ENCODE measurements at regions not wholly inside any gene's neighbourhood (a gene's known extent, or its start where the extent isn't known, plus 50 kb on each side); places are given as distances from the start of the nearest gene placed in this dataset.

DNA sequence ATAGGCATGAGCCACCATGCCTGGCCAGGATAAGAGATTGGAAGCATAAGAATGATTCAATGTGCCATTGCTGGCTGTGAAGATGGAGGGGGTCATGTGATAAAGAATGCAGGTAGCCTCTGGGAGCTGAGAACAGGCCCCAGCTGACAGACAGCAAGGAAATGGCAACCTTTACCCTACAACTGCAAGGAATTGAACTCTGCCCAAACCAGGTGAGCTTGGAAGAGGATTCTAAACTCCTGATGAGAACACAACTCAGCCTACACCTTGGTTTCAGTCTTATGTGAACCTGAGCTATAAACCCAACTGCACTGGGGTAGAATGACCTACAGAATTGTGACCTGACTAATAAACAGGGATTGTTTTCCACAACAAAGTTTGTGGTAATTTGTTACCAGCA lies 82.0 kb upstream of the AKIRIN2 start:
- Mint-ChIP-seq H3K4me3 (no peak overlapping the region), H3K27me3 (no peaks in the 10 kb centered on the region), H3K4me1 (no peaks in the 10 kb centered on the region), H3K27ac (no peak overlapping the region), H3K9me3 (no peaks in the 10 kb centered on the region), H3K36me3 (ENCODE audit: low read depth) (no peaks in the 10 kb centered on the region)
- ATAC-seq (ENCODE audit: low read depth) (no peak), DNase-seq (no peak)
- TF ChIP-seq, protein P1, sequence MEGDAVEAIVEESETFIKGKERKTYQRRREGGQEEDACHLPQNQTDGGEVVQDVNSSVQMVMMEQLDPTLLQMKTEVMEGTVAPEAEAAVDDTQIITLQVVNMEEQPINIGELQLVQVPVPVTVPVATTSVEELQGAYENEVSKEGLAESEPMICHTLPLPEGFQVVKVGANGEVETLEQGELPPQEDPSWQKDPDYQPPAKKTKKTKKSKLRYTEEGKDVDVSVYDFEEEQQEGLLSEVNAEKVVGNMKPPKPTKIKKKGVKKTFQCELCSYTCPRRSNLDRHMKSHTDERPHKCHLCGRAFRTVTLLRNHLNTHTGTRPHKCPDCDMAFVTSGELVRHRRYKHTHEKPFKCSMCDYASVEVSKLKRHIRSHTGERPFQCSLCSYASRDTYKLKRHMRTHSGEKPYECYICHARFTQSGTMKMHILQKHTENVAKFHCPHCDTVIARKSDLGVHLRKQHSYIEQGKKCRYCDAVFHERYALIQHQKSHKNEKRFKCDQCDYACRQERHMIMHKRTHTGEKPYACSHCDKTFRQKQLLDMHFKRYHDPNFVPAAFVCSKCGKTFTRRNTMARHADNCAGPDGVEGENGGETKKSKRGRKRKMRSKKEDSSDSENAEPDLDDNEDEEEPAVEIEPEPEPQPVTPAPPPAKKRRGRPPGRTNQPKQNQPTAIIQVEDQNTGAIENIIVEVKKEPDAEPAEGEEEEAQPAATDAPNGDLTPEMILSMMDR (IDR thresholded peaks at IDR 0.05): no peak
- ChIA-PET POLR2A (interaction anchor here (0.7 to 1.1 kb wide), 2 partner anchors 25 to 123 kb away, joined by 4 to 5 read pairs; no protein-coding TSS in a partner anchor), CTCF (no interaction called here)
- intact Hi-C loops (cut with micrococcal nuclease): no loop called here

DNA sequence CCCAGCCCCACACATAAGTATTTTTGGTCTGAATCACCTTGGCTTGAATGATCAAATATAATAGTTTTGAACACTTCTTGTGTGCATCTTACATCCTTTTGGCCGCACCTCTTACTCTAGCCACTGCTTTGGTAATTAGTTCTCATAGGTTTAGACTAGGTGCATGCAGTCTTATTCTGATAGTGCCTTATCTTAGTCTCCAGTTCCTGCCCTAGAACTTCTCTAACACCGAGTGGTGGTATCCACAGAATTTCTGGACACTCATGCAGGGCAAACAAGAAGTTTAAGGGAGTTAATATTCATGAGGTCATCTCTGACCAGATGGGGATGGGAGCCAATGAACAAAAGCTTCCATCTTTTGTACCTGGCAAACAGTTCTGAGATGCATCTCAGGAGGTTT lies 77.5 kb upstream of the AKIRIN2 start:
- intact Hi-C loops (cut with micrococcal nuclease): no loop called here
- no peaks in the 10 kb centered on the region for H3K9me3 Mint-ChIP-seq
- ChIA-PET CTCF (no interaction called here), POLR2A (no interaction called here)
- H3K36me3 Mint-ChIP-seq (ENCODE audit: low read depth): no peaks in the 10 kb centered on the region
- TF ChIP-seq, protein P1 (IDR thresholded peaks at IDR 0.05): no peak
- no peak for DNase-seq
- ATAC-seq (ENCODE audit: low read depth): no peak
- H3K4me3 Mint-ChIP-seq: no peak overlapping the region
- no peak overlapping the region for H3K27ac Mint-ChIP-seq
- no peaks in the 10 kb centered on the region for H3K27me3 Mint-ChIP-seq
- H3K4me1 Mint-ChIP-seq: no peaks in the 10 kb centered on the region

DNA sequence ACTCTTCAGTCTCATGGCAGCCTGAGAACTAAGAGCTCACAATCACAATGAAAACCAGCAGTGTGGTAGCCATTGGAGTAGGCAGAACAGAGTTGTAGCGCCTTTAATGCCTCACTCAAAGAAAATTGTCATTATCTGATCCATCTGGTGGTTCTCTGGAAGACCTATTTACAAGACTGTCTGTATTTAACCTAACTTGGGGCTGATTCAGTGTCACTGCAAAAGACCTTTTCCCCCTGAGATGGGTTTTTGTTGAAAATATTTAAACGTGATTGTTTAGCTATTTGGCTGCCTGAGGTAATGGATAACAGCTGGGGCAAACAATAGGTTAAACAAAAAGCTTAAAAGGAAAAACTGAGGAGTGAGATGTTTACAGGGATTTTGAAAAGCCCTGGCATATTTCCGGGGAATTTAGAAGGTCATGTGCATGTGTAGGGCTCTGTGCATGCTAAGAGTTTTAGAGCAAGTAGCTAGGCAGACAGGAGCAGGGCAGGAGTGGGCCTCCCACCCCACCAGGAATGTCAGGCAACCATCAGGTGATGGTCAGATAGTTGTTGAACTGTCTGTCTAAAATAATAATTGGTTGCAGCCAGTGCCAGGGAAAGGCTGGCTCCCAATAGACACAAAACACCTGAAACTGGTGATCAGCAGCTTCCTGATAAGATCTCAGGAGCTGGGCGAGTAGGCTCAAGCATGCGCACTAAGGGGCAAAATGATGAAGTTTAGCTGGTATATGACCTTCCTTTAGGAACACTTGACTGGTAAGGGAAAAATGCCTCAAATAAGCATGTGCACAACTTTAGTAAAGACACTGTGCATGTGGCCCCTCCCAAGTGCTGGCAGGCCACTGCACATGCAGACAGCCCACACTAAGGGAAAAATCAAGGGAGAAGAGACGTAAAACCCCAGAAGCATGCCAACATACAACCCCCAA lies 70.8 kb upstream of the AKIRIN2 start:
- no peak overlapping the region for H3K27ac Mint-ChIP-seq
- no peaks in the 10 kb centered on the region for H3K4me1 Mint-ChIP-seq
- POLR2A ChIA-PET: no interaction called here
- ATAC-seq (ENCODE audit: low read depth) (no peak), DNase-seq (no peak)
- CTCF ChIA-PET: no interaction called here
- intact Hi-C loops (cut with micrococcal nuclease): no loop called here
- no peak overlapping the region for H3K4me3 Mint-ChIP-seq
- TF ChIP-seq, protein P1 (IDR thresholded peaks at IDR 0.05): no peak
- no peaks in the 10 kb centered on the region for H3K9me3 Mint-ChIP-seq
- no peaks in the 10 kb centered on the region for H3K36me3 Mint-ChIP-seq (ENCODE audit: low read depth)
- no peaks in the 10 kb centered on the region for H3K27me3 Mint-ChIP-seq

DNA sequence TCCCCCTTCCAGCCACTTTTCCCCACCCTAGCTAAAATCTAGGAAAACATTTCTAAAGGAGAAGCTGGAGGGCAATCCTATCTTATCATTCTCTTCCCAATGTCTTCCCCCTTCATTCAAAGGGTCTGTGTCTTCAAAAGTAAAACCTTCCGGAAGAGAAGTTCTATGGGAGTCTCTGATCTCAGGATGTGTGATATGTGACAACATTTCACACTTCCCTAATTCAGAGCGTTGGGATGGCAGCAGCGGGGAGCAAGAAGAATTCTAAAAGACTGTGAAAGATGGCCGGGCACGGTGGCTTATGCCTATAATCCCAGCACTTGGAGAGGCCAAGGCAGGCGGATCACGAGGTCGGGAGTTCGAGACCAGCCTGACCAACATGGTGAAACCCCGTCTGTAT lies 65.4 kb upstream of the AKIRIN2 start:
- ATAC-seq (ENCODE audit: low read depth) (no peak), DNase-seq (no peak)
- ChIA-PET CTCF (no interaction called here), POLR2A (no interaction called here)
- H3K9me3 Mint-ChIP-seq: peaks cover 3% of the 10 kb centered on the region
- intact Hi-C loops (cut with micrococcal nuclease): no loop called here
- H3K27me3 Mint-ChIP-seq: no peaks in the 10 kb centered on the region
- H3K4me1 Mint-ChIP-seq: no peaks in the 10 kb centered on the region
- no peak overlapping the region for H3K27ac Mint-ChIP-seq
- H3K36me3 Mint-ChIP-seq (ENCODE audit: low read depth): no peaks in the 10 kb centered on the region
- TF ChIP-seq, protein P1 (IDR thresholded peaks at IDR 0.05): no peak
- no peak overlapping the region for H3K4me3 Mint-ChIP-seq

DNA sequence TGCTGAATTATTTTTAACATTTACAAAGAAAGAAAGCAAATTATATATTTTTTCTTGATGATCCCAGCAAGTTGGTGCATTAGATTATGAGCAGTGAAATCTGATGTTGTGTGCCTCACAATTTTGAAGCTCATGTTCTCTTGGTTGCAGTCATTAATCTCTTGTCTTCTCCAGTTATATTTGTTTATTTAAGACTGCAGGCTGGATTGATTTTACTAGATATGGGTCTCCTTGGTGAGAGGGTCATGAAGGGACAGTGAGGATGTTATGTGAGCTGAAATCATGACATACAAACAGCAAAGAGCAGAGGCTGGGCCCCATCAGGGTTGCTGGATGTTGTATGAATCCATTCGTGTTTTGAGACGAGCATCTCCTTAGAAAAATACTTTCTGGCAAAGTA lies 64.2 kb upstream of the AKIRIN2 start:
- Mint-ChIP-seq H3K36me3 (ENCODE audit: low read depth) (no peaks in the 10 kb centered on the region), H3K4me1 (no peaks in the 10 kb centered on the region), H3K27me3 (no peaks in the 10 kb centered on the region), H3K9me3 (peaks cover 3% of the 10 kb centered on the region), H3K4me3 (no peak overlapping the region), H3K27ac (no peak overlapping the region)
- TF ChIP-seq, protein P1 (IDR thresholded peaks at IDR 0.05): no peak
- no peak for DNase-seq
- intact Hi-C loops (cut with micrococcal nuclease): no loop called here
- ATAC-seq (ENCODE audit: low read depth): no peak
- CTCF ChIA-PET: interaction anchor here (0.8 kb wide), 1 partner anchor 436 kb away, joined by 3 read pairs; no protein-coding TSS in a partner anchor
- POLR2A ChIA-PET: interaction anchor here (0.6 kb wide), 1 partner anchor 373 kb away, joined by 5 read pairs; no protein-coding TSS in a partner anchor

All from activated B cell treated with CpG ODN at 0.5 μM for 24 hours (primary cell).